ENCODE measurements at regions not wholly inside any gene's neighbourhood (a gene's known extent, or its start where the extent isn't known, plus 50 kb on each side); places are given as distances from the start of the nearest gene placed in this dataset.
A peak's percentile ranks its signal among the peaks of the same experiment; 100 is the strongest.

- DNase-seq, result no peak
Measured at GRCh38 chr1:193498088-193498655, 311.8 kb upstream of the B3GALT2 start.

GRCh38 chr1:193494368-193494767 is 308.0 kb upstream of the B3GALT2 start:
- DNase-seq, result no peak

- no peak for DNase-seq
Measured at GRCh38 chr1:193489191-193489590, 302.8 kb upstream of the B3GALT2 start.

GRCh38 chr1:193487722-193488121 is 301.3 kb upstream of the B3GALT2 start:
- no peak for DNase-seq

- no peak for DNase-seq
Measured at GRCh38 chr1:193486671-193487229, 300.3 kb upstream of the B3GALT2 start.

GRCh38 chr1:193480755-193481154 is 294.3 kb upstream of the B3GALT2 start:
- DNase-seq, result no peak

GRCh38 chr1:193479187-193479586 is 292.8 kb upstream of the B3GALT2 start:
- no peak for DNase-seq

- DNase-seq, result no peak
Measured at GRCh38 chr1:193476748-193477147, 290.3 kb upstream of the B3GALT2 start.

GRCh38 chr1:193473932-193474331 is 287.5 kb upstream of the B3GALT2 start:
- DNase-seq, result no peak

- no peak for DNase-seq
Measured at GRCh38 chr1:193472838-193473398, 286.5 kb upstream of the B3GALT2 start.

GRCh38 chr1:193472430-193472829 is 286.0 kb upstream of the B3GALT2 start:
- no peak for DNase-seq

- DNase-seq, result no peak
Measured at GRCh38 chr1:193471981-193472380, 285.6 kb upstream of the B3GALT2 start.

GRCh38 chr1:193463326-193463932 is 277.0 kb upstream of the B3GALT2 start:
- DNase-seq, result no peak

- peak; percentile 33 to 49 for DNase-seq
Measured at GRCh38 chr1:193462629-193463320, 276.4 kb upstream of the B3GALT2 start.

- no peak for DNase-seq
Measured at GRCh38 chr1:193458628-193459027, 272.2 kb upstream of the B3GALT2 start.

GRCh38 chr1:193457676-193458075 is 271.3 kb upstream of the B3GALT2 start:
- no peak for DNase-seq

GRCh38 chr1:193456811-193457280 is 270.4 kb upstream of the B3GALT2 start:
- no peak for DNase-seq

- no peak for DNase-seq
Measured at GRCh38 chr1:193451606-193452005, 265.2 kb upstream of the B3GALT2 start.

- peak; percentile 5 to 13 for DNase-seq
Measured at GRCh38 chr1:193451001-193451400, 264.6 kb upstream of the B3GALT2 start.

- no peak for DNase-seq
Measured at GRCh38 chr1:193448682-193449461, 262.5 kb upstream of the B3GALT2 start.

- DNase-seq, result no peak
Measured at GRCh38 chr1:193443886-193444285, 257.5 kb upstream of the B3GALT2 start.

- no peak for DNase-seq
Measured at GRCh38 chr1:193438771-193439170, 252.4 kb upstream of the B3GALT2 start.

GRCh38 chr1:193438312-193438711 is 251.9 kb upstream of the B3GALT2 start:
- no peak for DNase-seq

All from AML-193 (cell line).